Coronary artery (tissue), 2 donors: ENCODE measurements at regions not wholly inside any gene's neighbourhood (a gene's known extent, or its start where the extent isn't known, plus 50 kb on each side); places are given as distances from the start of the nearest gene placed in this dataset.

Experiments used
- DNase-seq: peaks from one replicate; pipeline ENCODE4 v3.0.0-alpha.2; 2017; ENCODE audit warnings: low spot score
- H3K27ac ChIP-seq, 2 donors: fragments of 200-600 bp; sonication (generic); one replicate each; pipeline ENCODE4 v1.5.1; 2016 to 2019
- H3K4me3 ChIP-seq: fragments of 200-600 bp; sonication (generic); 2 replicates; pipeline ENCODE4 v1.5.1; 2016; ENCODE audit warnings: mild to moderate bottlenecking, moderate library complexity
- TF ChIP-seq, protein P1 (sequence below): fragments of 200-600 bp; sonication (generic); IDR thresholded peaks from one replicate; pipeline ENCODE4 v1.5.1; 2019; ENCODE audit warnings: antibody characterized with exemption

DNA sequence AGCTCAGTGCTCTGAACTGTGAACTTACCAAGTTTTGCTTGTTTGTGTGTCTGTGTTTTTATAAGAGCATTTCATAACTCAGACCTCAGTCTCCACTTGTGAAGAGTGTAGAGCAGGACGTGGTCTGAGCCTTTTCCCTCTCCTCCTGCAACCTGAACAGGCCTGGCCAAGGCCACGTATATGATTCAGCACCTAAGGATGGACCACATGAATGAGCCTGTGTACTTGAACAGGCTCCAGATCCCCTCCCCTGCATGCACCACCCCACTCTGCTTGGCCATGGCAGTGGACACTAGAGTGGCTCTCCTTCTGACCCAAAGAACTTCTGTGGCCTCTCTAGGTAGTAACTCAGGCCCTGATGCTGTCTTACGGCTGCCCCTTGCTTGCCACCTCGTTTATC is 125.9 kb upstream of the FSTL4 start:
- TF ChIP-seq, protein P1, sequence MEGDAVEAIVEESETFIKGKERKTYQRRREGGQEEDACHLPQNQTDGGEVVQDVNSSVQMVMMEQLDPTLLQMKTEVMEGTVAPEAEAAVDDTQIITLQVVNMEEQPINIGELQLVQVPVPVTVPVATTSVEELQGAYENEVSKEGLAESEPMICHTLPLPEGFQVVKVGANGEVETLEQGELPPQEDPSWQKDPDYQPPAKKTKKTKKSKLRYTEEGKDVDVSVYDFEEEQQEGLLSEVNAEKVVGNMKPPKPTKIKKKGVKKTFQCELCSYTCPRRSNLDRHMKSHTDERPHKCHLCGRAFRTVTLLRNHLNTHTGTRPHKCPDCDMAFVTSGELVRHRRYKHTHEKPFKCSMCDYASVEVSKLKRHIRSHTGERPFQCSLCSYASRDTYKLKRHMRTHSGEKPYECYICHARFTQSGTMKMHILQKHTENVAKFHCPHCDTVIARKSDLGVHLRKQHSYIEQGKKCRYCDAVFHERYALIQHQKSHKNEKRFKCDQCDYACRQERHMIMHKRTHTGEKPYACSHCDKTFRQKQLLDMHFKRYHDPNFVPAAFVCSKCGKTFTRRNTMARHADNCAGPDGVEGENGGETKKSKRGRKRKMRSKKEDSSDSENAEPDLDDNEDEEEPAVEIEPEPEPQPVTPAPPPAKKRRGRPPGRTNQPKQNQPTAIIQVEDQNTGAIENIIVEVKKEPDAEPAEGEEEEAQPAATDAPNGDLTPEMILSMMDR, result no peak
- no peak overlapping the region for H3K27ac ChIP-seq
- no peak overlapping the region for H3K4me3 ChIP-seq
- no peak for DNase-seq

DNA sequence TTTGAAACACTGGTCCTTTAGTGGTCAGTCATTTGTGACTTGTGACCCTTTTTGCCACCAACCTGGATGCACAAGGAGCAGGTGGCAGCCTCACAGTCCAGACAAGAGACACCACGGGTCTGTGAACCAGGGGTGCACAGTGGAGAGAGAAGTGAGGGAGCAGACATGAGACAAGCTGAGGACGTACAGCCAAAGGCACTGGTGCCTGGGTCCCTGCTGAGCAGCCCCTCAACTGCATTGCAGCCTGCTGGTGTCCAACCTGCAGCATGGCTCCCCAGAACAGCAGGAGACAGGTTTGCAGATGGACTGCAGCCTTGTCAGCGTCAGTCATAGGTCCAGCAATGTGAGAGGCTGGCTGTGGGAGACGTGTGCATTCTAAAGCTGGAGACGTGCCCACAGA is 124.2 kb upstream of the FSTL4 start:
- H3K27ac ChIP-seq, result no peak overlapping the region
- no peak overlapping the region for H3K4me3 ChIP-seq
- no peak for DNase-seq
- TF ChIP-seq, protein P1, result no peak

DNA sequence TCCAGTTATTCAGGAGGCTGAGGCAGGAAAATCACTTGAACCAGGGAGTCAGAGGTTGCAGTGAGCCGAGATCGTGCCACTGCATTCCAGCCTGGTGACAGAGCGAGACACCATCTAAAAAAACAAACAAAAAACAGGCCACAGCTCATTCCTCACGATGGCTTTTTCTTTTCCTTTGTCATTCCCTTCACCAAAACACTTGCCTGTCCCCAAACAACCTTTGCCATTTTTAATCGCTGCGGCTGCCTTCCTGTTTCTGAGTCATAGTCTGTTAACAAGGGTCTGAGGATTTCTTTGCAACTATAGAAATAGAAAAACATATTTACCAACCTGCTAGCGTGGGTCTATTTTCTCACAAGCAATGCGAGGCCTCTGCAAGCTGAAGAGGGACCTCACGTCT is 123.0 kb upstream of the FSTL4 start:
- TF ChIP-seq, protein P1, result no peak
- H3K27ac ChIP-seq, result peak overlapping the region in 1 of 2 donors; percentile 28
- H3K4me3 ChIP-seq, result no peak overlapping the region
- no peak for DNase-seq

DNA sequence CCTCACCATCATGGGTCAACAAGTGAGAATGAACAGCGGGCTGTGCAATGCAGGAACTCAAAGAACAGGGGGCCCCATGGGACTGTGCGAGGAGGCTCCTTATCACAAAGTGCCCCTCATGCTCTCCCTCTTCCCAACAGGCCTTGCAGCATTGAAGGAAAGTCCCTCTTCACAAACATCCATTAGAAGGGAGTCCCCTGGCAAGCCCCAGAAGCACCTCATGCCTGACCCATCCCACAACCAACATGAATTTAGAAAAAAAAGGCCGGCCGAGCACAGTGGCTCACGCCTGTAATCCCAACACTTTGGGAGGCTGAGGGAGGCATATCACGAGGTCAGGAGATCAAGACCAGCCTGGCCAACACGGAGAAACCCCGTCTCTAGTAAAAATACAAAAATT is 122.6 kb upstream of the FSTL4 start:
- DNase-seq, result no peak
- Histone ChIP-seq H3K27ac (peak overlapping the region in 1 of 2 donors; percentile 28), H3K4me3 (no peak overlapping the region)
- TF ChIP-seq, protein P1, result no peak

DNA sequence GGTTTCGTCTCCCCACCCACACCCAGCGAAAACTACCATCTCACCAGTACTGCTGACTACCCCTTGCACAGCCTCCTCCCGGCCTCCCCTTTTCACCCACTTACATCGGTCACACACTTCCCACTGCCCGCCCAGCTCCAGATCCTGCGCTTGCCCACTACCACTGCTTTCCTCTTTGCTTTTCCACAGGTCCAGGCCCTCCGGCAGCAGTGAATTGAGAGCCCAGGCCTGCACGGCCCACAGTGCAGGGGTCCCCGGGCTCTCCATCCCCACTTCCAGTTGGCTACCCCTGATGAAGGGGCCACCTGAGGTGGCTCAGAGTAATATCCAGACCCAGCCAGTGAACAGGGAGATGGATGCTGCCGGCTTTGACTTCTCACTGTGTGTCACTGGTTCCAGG is 120.2 kb upstream of the FSTL4 start:
- Histone ChIP-seq H3K4me3 (no peak overlapping the region), H3K27ac (no peak overlapping the region)
- DNase-seq, result peak; percentile 68
- TF ChIP-seq, protein P1, result no peak

DNA sequence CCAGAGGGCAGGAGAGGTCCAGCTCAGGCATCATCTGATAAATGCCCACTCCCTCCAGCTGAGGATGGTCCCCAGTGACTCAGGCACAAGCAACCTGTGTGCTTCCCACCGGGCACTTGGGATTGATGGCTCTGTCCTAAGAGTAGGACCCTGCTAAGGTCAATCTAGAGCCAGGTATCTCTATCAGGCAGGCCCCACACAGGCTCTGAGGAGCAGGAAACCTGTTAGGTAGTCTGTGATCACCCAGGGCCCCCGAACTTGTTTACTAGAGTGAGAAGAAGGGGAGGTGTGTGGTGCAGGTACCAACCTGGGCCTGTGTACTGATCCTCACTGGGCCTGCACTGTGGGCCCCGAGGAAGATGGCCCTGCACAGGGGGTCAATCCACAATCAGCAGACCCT is 119.6 kb upstream of the FSTL4 start:
- TF ChIP-seq, protein P1, result no peak
- Histone ChIP-seq H3K4me3 (no peak overlapping the region), H3K27ac (no peak overlapping the region)
- peak; percentile 55 for DNase-seq

DNA sequence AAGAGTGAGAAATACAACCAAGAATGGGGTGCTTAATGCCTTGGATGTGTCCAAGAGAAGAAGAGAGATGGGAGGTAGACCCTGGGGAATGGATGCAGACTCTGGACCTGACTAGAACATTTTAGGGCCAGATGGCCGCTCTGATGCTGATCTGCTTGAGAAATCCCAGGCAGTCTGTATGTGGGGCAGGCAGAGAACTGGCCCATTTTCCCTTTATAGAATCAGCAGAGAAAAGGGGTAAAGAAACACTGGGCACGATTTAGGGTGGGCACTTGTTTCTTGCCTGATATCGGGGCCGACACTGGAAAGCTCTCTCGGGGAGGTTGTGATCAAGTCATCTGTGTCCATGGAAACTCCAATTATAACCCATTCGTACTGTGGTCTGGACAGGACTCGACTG is 118.5 kb upstream of the FSTL4 start:
- TF ChIP-seq, protein P1, result no peak
- no peak for DNase-seq
- H3K4me3 ChIP-seq, result no peak overlapping the region
- no peak overlapping the region for H3K27ac ChIP-seq
